Astrocyte of the cerebellum (primary cell): ENCODE measurements at regions not wholly inside any gene's neighbourhood (a gene's known extent, or its start where the extent isn't known, plus 50 kb on each side); places are given as distances from the start of the nearest gene placed in this dataset.

Source experiments
- DNase-seq: peaks from one replicate; pipeline ENCODE4 v3.0.0-alpha.2; 2011; ENCODE audit warnings: low read depth
- H3K4me3 ChIP-seq: 2 replicates; pipeline ENCODE4 v1.5.1; 2011; ENCODE audit warnings: mild to moderate bottlenecking, low read depth, low read length, moderate library complexity
- CTCF ChIP-seq: IDR thresholded peaks from 2 replicates; pipeline ENCODE4 v1.5.1; 2012; ENCODE audit warnings: low read length, low read depth, moderate library complexity, mild to moderate bottlenecking; ENCODE audit errors: missing control alignments
- in situ Hi-C: cut with HindIII; loops from 2 replicates; pipeline ENCODE4 v1.10.0; 2017; ENCODE audit warnings: low sequenced_read_pairs

GRCh38 chr5:173715607-173716006 lies 99.2 kb upstream of the BOD1 start:
- TF ChIP-seq CTCF: no peak
- H3K4me3 ChIP-seq: no peak overlapping the region
- in situ Hi-C loops: no loop called here
- no peak for DNase-seq

GRCh38 chr5:173716058-173716682 lies 99.7 kb upstream of the BOD1 start:
- no peak for DNase-seq
- in situ Hi-C loops: no loop called here
- no peak overlapping the region for H3K4me3 ChIP-seq
- TF ChIP-seq CTCF: no peak

- no peak for DNase-seq
- TF ChIP-seq CTCF: no peak
Observed at GRCh38 chr5:173717959-173718358, 101.5 kb upstream of the BOD1 start.

DNA sequence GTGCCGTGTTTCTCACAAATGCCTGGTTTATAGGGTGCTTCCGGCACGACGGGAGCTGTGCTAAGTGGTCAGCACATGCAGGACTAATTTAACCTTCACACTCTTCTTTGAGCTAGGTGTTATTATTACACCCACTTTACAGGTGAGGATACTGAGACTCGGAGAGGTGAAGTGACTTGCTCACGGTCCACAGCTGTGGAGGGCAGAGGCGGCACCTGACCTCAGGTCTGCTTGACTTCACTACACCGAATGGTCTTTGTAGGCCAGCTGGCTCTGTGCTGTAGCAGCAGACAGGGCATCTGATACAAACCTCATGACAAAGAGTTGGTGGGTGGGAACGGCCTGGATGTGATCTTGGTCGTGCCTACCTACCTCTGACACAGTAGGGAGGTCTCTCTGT lies 102.0 kb upstream of the BOD1 start:
- DNase-seq: no peak
- TF ChIP-seq CTCF: no peak
- no peak overlapping the region for H3K4me3 ChIP-seq
- in situ Hi-C loops: no loop called here

More at GRCh38 chr5:173717959-173718358, 101.5 kb upstream of the BOD1 start:
- in situ Hi-C loops: no loop called here
- no peak overlapping the region for H3K4me3 ChIP-seq

GRCh38 chr5:173719731-173720082 lies 103.3 kb upstream of the BOD1 start:
- DNase-seq: no peak
- no peak for TF ChIP-seq CTCF
- no peak overlapping the region for H3K4me3 ChIP-seq
- in situ Hi-C loops: no loop called here

DNA sequence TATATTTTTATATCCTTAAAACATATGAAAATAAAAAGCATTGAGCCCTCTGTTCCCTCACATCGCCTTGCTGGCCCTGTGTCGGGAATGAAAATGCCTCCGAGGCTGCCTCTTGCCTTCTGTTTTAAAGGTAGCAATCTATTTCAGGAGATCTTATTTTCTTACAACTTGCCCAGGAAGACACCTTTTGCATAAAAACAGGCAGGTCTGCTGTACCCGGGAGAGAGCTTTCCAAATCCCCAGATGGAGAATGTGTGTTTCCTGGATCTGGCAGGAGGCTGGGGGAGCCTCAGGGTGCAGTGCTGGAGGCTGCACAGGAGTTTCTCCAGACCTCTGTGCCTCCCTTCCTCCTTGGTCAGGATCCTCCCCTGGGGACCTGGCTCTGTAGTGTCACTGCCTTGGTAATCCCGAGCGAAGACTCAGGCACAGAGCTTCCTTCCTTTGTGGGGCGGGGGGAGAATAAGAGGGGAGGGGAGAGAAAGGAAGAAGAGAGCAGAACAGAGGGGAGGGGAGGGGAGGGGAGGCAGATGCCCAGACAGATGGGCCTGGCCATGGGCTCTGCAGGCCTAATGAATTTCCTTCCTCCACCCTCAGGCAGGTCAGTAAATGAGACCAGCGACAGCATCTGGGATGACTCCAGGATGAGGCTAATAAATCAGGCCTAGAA lies 104.0 kb upstream of the BOD1 start:
- no peak for DNase-seq
- no peak overlapping the region for H3K4me3 ChIP-seq
- TF ChIP-seq CTCF: no peak
- in situ Hi-C loops: no loop called here
